NCI-H1417 (cell line): ENCODE measurements at regions not wholly inside any gene's neighbourhood (a gene's known extent, or its start where the extent isn't known, plus 50 kb on each side); places are given as distances from the start of the nearest gene placed in this dataset.
"Not testable (repeated sequence)": the region's sequence is repeated elsewhere in the genome, so short reads cannot be mapped to it uniquely, and the experiment has no call there.

Experiments
- DNase-seq, 3 experiments: peaks; one replicate each; lab custom pipeline; 2025; lab: John Stamatoyannopoulos, UW

GRCh38 chr3:76527773-76528172 is 512.1 kb upstream of the ROBO2 start:
- DNase-seq: no peak

DNA sequence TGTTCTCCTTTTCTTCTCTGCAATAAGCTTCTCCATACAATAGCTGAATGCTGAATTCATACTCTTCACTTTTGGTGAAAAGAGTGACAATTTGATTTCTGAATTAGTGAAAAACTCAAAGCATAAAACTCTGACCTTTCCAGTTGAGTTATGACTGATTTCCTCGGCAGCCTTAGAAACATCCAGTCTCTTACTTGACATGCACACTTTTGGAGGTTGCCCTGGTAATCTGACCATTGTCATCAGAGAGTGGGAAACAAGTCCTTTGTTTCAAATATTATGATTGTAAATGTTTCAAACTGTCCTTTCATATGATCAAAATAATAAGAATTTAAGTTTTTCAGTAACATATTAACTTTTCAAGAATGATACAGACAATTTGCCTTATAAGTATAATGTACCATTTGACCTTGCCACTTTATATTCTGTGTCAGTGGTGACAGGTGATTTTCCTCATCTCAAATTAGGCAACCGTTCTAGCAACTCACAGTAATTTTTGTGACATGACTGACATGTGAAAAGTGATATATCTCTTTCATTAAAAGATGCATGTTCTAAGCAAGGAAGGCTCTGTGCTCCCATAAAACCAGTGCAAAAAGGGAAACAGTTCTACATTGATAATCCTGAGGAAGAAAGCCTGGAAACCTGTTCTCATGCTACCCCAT is 507.6 kb upstream of the ROBO2 start:
- no peak for DNase-seq

- DNase-seq: not testable (repeated sequence)
Observed at GRCh38 chr3:76533710-76534109, 506.2 kb upstream of the ROBO2 start.

GRCh38 chr3:76537857-76538256 is 502.0 kb upstream of the ROBO2 start:
- not testable (repeated sequence) for DNase-seq

DNA sequence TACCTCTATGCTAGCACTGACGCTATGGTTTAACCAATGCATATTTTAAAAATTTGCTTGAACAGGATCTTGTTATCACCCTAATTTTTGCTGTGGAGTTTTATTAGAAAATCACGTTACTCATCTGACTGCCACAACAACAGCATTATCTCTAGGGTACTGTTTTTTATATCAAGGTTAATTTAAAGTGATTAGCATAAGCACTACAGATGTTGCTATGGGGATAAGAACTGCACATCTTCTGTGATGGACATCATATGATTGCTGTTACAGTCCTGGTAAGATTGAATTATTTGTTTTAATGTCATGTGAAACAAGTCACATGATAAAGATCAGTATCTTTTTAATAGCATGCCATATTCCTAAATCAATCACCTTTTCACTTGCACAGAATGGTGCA is 492.2 kb upstream of the ROBO2 start:
- DNase-seq: peak in 1 of 3 experiments; percentile 19

DNA sequence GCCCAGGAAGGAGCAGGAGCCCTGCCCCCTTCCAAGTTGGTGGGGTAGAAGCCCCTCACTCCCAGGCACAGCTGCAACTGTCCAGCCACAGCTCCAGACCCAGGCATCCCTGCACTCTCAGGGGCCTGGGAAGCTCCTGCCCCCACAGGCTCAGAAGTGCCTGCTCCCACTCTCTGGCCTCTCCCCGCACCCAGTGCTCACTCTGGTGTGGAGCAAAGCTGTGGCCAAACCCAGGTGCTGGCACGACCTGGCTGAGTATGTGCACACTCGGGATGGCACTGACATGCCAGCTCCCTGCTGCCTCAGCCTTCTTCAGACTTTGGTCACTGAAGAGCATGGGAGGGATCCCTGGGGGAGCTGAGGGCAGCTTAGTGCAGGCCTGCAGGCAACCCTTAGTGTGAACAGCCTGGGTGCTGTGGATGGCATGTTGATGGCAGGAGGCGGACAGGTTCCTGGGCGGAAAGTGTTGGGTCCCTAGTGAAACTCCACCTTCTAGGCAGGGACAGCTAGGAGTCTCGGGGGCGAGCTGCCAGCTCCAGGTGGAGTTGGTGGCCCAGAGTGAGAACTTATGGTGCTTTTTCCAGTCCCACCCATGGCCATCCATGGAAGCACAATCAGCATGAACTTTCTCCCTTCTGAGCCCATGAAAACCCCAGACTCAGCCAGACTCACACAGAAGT is 489.2 kb upstream of the ROBO2 start:
- no peak for DNase-seq

DNA sequence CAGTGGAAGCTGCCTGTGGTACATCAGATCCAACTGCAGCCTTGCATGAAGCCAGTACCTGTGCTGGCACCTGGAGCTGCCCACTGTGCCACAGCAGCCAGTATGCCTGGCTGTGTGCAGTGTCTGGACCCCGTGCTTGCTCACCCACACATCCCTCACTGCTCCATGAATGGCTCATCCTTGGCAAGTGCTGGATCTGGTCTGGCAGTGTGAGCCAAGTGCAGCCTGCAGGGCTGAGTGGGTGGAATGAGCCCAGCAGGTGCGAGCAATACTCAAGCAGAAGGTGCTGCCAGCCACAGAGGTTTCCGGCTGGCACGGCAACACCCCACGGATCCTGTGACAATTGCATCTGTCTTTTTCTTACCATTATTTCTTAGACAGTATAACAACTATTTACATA is 488.2 kb upstream of the ROBO2 start:
- peak in 1 of 3 experiments; percentile 7 for DNase-seq

DNA sequence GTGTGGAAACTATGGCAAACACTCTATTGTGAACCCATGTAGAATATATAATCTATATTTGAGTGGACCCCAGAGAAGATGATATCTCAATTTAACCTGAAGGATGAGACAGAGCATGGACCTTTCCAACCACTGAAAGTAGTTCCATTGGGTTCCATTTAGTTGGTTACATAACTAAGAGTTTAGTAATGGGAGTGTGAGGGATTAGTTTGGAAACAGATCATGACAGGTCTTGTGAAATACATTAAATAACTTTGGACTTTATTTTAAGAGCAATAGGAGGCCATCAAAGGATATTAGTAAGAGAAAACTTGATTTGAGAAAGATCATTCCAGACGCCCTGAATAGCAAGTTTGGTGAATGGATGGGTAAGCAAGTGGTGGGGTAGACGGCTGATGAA is 487.2 kb upstream of the ROBO2 start:
- DNase-seq: no peak

DNA sequence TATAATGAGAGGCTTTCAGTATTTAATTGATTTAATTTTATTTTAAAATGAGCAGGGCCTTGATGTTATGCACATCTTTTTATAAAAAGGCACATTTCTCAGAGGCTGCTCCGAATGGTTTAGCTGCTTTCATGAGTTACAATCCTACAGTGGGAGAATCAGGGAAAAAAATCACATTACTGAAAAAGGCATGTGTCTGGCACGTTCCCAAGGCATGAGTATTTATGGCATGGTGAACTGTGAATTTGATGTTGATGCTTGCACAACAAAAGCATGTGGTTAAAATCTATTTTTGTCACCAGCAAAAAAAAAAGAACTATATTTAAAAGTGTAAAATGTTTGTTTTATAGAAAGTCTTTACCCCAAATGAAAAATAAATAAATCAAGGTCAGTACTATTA is 485.2 kb upstream of the ROBO2 start:
- DNase-seq: peak in 1 of 3 experiments; percentile 19

GRCh38 chr3:76561494-76562236 is 478.2 kb upstream of the ROBO2 start:
- DNase-seq: peak in 1 of 3 experiments; percentile 3

GRCh38 chr3:76565496-76566210 is 474.2 kb upstream of the ROBO2 start:
- DNase-seq: peak in 1 of 3 experiments; percentile 26

DNA sequence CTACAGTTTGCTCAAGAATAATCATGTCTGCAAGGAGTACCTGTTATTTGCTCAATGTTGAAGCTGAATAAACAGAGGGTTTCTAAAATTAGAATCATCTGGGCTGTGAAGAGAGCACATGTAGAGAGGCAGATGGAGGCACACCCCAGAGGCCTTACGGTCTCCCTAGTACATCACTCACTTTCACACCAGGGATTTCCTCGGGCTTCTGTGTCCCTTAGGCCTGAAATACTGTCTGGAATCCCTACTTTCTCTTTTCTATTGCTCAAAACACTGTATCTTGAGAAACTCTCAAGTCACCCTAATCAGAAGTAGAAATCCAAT is 473.7 kb upstream of the ROBO2 start:
- DNase-seq: peak in 2 of 3 experiments; percentile 31 to 56

DNA sequence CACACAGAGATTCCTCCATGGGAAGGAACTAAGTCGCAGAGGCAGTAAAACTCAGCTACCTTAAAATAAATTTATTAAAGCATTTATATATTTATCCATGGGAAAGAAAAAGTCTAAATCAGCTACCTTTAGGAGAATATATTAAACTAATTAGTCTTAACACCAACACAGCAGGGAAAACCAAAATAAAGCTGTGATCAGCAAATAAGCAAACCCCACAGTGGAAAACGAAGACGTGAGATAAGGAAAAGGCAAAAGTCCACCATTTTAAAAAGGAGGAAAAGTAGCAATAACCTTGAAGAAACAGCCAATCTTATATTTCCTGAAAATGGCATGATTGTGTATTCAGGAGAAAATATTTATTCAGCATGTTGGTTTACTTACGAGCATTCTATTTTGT is 473.0 kb upstream of the ROBO2 start:
- DNase-seq: no peak

GRCh38 chr3:76570436-76571057 is 469.4 kb upstream of the ROBO2 start:
- peak in 2 of 3 experiments; percentile 12 to 51 for DNase-seq

GRCh38 chr3:76576201-76576600 is 463.7 kb upstream of the ROBO2 start:
- no peak for DNase-seq

DNA sequence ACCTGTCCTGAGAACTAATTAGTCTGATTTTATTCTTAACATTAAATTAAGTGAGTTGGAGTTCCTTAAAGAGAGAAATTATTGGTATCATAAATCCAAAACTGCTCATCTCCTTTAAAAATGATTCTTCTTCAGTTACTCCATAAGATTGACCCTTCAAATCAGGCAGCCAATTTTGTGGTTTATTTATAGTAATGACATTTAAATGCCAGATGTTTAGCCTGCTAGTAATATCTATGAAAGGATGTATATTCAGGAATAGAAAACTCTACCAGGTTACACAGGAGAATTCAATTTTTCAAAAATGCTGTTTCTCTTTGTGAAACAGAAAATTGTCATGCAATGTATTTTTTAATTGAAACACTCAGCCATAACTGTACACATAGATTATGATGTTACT is 457.8 kb upstream of the ROBO2 start:
- DNase-seq: no peak

DNA sequence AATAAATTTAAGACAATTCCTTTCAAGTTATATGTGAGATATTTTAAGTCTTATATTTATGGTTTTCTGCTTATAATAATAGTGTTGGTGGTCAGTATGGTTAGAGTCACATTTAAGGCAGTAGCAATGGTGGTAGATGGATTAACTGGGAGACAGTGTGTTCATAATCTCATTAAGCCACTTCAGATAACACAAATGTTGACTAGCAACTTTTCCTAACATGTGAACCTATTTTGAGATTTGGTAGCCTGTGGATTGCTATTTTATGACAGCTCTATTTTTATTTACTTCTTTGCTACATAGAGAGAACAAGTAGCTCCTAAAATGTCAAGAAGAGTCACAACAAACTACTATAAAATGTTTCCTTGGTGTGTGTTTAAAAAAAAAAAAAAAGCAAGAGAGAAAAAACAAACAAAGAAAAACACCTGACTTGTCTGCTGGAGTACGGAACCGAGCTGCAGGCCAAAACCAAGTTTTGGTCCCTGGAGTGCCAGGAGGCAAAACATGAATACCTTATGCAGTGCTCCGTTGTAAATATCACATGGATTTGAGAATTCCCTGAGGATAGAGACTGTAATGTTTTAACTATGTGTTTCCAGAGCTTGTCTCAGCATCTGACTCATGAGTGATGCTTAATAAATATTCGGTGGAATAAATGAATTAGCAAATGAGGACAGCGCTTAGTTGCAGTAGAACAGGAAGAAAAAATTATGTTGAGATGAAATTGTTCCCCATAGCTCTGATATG is 457.1 kb upstream of the ROBO2 start:
- no peak for DNase-seq

DNA sequence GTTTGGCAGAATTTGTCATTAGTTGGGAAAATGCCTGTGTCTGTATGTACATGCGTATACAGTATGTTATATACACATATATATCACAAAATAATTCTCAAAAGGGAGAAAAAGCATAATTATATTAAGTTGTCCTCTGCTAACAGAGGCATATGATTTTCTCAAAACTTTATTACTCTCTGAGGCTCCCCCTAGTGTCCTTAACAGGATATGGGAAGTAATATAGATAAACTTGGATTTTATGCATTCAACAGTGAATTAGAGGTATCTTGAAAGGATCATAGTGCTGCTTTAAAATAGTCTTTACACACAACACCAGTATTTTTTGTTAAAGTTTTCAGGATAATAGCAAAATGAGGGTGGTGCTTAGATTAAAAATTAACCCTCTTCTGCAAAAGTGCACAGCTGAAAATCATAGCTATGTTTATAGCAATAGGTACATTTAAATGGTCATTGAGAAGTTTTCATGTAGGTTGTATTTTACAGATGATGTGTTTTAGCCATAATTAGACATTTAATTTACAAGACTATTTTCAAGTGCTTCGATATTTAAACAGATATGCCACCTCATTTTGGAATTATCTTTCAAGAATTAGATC is 454.0 kb upstream of the ROBO2 start:
- peak in 2 of 3 experiments; percentile 10 to 19 for DNase-seq

GRCh38 chr3:76586471-76586870 is 453.4 kb upstream of the ROBO2 start:
- DNase-seq: no peak

DNA sequence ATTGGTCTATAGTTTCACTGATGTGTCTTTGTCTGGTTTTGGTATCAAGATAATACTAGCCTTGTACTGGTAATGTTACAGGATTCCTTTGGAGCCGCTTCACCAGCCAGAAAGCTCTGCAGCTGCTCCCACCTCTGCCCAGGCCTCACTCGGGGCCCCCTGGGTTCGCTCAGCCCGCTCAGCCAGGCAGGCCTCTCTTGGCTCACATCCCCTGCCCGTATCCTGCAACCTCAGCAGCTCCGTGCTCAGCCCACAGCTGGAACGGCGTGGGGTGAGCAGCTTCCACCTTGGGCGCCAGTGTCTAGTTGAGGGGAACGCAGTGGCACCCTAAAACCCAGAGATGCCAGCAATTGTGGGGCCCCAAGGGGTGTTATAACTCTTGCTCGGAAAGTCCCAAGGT is 429.7 kb upstream of the ROBO2 start:
- DNase-seq: no peak

GRCh38 chr3:76615719-76616118 is 424.2 kb upstream of the ROBO2 start:
- DNase-seq: no peak
